ENCODE measurements at regions not wholly inside any gene's neighbourhood (a gene's known extent, or its start where the extent isn't known, plus 50 kb on each side); places are given as distances from the start of the nearest gene placed in this dataset.
A peak's percentile ranks its signal among the peaks of the same experiment; 100 is the strongest.

GRCh38 chr2:172204309-172204708 is 101.6 kb upstream of the DLX2 start:
- no peak for DNase-seq (ENCODE audit: low read depth)

DNA sequence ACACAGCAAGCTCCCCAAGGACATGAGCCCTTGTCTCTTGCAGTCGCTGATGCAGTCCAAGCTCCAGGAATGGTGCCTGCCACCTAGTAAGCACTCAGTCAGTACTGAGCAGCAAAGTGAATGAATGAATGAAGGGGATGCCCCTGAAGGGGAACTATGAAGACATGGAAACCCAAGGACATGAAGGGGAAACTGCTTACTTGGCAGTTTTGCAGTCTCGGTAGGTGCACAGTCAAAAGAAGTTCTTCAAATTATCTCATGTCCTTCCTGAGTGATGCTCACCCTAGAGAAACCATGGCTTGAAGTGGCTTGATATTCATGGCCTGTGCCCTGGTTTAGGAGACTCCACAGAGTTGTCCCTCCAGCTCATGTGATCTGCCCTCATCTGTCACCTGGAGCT is 102.1 kb upstream of the DLX2 start:
- DNase-seq (ENCODE audit: low read depth): no peak

DNA sequence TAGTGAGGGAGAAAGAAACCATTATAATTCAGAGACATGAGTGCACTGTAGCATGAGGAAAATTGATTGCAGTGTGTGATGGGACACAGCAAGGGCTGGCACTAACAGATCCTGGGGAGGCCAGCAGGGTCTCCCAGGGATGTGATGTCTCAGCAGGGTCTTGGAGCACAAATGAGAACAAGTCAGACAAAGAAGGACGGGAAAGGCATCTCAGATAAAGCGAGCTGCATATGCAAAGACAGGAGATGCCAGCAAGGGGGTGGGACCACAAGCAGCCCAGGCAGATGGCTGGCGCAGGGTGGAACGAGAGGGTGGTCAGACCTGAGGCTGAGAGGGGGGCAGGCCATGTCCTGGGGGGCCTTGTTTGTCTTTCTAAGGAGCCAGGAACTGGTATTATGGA is 102.6 kb upstream of the DLX2 start:
- DNase-seq (ENCODE audit: low read depth): no peak

- no peak for DNase-seq (ENCODE audit: low read depth)
Measured at GRCh38 chr2:172207911-172208310, 105.2 kb upstream of the DLX2 start.

DNA sequence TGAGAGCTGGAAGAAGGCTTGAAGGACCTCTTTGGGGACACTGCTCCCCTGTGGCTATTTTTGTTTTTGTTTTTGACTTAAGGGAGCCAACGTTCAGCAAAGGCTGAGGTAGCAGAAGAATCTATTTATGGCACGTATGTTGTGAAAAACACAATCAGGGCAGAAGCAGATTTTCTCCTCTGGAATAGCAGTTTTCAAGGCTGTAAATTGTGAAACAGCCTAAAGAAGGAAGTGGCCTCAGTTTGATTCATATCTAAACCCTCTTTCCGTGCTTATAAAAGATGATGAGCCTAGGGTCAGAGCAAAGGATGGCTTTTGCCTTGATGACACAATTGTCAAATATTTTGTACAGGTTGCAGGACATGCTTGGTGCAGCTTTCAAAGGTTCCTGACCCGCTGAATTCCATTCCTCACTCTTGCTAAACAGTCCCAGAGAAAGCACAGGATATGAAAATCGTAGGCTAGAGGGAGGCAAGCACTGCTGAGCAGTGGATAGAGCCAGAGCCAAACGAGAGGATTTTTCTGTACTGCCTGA is 106.2 kb upstream of the DLX2 start:
- no peak for DNase-seq (ENCODE audit: low read depth)

DNA sequence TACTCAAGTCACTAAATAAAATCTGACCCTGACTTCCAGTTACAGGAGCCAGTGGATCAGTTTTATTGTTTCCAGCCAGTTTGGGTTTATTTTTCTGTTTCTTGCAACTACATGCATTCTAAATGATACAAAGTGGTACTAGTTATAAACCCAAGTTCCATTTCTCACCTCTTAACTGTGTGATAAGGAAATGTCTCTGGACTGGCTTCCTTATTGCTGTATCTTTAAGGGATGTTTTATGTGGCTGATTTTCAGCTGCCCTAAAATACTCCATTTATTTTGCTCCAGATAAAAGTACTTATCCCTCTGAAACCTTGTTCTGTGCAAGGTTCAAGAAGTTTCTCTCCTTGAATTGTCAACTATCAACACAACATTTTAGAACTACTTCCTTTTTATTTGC is 107.9 kb upstream of the DLX2 start:
- DNase-seq (ENCODE audit: low read depth): no peak

DNA sequence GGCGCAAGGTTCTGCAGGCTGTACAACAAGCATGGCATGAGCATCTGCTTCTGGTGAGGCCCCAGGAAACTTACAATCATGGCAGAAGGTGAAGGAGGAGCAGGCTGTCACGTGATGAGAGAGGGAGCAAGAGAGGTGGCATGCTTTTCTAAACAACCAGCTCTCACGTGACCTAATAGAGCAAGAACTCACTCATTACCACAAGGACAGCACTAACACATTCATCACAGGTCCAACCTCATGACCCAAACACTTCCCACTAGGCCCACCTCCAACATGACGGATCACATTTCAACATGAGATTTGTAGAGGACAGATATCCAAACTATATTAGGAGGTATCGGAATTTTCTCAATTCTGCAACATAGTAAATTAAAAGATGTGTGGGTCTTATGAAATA is 108.8 kb upstream of the DLX2 start:
- no peak for DNase-seq (ENCODE audit: low read depth)

DNA sequence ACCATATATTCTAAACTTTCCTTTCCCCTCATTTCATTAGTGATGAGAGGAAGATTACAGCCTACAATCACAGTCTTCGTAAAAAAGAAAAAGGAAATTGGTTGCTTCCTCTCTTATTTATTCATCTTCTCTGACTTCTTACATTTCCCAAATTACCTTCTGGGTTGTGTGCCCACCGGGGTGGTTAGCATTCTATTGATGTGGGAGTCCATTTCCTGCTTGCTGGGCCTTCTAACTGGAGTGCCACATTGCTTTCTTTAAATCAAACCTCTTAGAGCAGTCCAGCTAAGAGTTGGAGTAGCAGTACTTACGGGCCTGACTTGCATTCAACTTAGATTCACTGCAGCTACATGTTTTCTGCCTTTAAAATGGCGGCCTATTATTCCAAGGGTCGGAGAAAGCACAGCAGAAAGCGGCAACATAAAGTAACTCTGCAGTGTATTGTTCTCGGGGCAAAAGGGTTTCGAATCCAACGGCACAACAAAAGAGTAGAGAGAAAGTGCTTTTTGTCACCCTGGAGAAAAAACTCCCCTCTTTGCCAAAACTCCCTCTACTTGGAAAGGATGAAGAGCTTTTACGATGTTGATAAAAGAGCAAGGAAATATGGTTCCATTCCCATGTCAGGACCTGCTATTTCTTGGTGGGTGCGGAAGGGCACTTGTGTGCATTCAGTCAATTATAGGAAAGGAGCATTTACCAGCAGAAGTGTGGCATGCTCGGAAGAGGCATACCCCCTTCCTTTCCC is 110.6 kb upstream of the DLX2 start:
- DNase-seq (ENCODE audit: low read depth): no peak

GRCh38 chr2:172214252-172214651 is 111.6 kb upstream of the DLX2 start:
- no peak for DNase-seq (ENCODE audit: low read depth)

DNA sequence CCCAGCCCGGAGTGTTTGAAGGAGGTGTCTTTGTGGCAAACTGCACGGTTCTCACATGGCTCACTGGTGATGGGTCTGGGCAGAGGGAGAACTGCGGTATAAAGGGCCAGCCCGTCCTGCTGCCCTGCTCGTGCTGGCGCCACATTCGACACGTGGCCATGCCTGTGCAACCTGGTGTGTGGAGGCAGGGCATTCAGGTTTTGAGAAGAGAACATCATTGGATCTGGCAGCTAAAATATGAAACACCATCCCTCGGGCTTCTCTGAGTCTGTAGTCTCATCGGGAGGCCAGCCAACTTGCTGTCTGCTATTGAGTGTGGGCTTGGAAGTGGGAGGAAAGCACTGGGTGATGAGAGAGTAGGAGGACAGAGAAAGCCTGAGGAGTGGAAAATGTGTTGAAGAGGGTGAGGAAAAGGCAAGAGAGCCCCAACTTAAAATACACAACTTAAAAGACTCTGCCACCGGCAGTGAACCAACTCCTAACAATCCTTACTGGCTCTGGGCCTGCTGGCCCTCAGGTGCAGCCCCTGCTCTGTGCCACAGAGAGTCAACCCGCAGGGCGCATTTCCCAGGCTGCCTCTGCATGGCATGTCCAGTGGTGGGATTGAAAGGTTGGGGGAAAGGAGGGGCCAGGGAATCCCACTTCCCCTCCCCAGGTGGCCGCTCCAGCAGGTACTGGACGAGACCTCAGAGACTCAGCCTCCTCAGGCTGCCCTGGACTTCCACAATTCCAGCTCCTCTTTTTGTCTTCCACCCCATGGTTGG is 112.7 kb upstream of the DLX2 start:
- DNase-seq (ENCODE audit: low read depth): no peak

GRCh38 chr2:172215936-172216335 is 113.2 kb upstream of the DLX2 start:
- DNase-seq (ENCODE audit: low read depth): no peak

DNA sequence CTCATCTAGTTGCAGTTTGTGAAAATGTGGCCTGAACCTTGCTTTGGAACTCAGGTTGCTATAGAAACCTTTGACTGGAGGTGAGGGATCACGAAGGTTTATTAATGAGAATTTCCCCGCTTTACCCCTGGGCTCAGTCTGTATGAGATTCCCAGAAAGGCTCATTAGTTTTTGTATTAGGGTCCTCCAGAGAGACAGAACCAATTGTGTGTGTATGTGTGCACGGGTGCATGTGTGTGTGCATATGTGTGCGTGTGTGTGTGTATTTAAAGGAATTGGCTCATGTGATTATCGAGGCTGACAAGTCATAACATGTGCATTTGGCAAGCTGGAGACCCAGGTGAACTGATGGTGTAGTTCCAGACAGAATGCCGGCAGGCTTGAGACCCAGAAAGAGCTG is 113.8 kb upstream of the DLX2 start:
- DNase-seq (ENCODE audit: low read depth): no peak

- DNase-seq (ENCODE audit: low read depth): no peak
Measured at GRCh38 chr2:172219201-172219600, 116.5 kb upstream of the DLX2 start.

DNA sequence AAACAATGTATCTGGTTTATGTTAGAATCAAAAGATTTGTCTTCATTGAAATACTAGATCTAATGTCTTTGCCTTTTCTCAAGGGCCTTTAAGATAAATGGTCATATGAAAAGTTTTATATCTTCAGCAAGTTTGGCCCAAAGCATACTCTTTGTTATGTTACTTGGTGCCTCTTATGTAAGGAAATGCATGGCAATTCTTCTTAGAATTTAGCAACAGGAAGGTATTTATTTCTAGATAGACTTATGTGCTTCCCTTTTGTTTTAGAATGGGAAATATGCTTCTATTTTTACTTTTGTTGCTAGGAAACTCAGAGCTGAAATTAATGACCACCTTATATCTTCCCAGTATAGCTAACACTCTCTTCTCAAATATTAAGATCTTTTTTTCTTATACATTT is 117.4 kb upstream of the DLX2 start:
- DNase-seq (ENCODE audit: low read depth): no peak

- no peak for DNase-seq (ENCODE audit: low read depth)
Measured at GRCh38 chr2:172223601-172224054, 120.9 kb upstream of the DLX2 start.

GRCh38 chr2:172225786-172226185 is 123.1 kb upstream of the DLX2 start:
- no peak for DNase-seq (ENCODE audit: low read depth)

- DNase-seq (ENCODE audit: low read depth): no peak
Measured at GRCh38 chr2:172226244-172227061, 123.8 kb upstream of the DLX2 start.

DNA sequence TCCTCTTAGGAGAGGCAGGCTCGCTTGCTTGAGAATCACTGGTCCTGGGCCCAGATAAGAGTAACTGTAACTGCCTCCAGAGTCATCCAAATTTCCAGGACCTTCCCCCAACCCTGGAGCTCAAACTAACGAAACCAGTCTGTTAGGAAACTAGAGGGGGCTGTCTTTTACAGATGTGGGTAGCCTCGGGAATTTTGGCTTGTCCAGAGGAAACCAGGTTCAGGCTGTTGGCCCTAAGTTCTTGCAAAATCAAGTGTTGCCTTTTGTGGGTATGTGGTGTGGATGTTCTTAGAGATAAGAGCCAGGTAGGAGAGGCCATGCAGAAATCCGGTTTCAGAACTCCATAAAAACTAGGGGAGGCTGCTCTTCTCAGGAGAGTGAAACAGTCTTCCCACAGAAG is 125.0 kb upstream of the DLX2 start:
- DNase-seq (ENCODE audit: low read depth): no peak

- peak; percentile 13 for DNase-seq (ENCODE audit: low read depth)
Measured at GRCh38 chr2:172228177-172228808, 125.6 kb upstream of the DLX2 start.

GRCh38 chr2:172229125-172229524 is 126.4 kb upstream of the DLX2 start:
- no peak for DNase-seq (ENCODE audit: low read depth)

DNA sequence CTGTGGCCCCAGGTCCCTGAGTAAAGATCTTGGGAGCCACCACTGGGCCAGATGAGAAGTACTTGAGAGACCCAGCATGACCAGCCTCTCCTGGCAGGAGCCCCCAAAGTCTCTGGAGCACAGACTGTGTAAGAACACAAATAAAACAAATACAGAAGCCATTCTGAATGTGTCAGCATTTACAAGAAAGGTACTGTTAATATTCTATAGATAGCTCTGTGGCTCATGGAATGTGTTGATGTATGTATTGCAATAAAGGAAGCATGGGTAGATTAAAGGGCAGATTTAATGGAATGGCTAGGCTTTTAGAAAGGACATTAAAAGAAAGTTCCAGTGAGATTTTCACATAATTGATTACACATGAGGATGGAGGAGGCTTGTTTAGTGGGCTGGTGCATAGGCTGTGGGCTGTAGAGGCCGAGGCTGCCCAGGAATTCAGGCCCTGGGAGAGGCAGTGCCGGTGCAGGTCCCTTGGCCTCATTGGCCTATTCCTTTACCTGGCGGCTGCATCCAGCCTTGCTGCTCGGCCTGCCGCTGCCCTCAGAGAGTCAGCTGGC is 127.7 kb upstream of the DLX2 start:
- DNase-seq (ENCODE audit: low read depth): no peak
